Heart right ventricle (tissue), 16 donors: ENCODE measurements at regions not wholly inside any gene's neighbourhood (a gene's known extent, or its start where the extent isn't known, plus 50 kb on each side); places are given as distances from the start of the nearest gene placed in this dataset.

ENCODE experiments used
- ATAC-seq, 8 donors: fragments of 200-7000 bp; cut with Tn5 transposase; one replicate each; pipeline ENCODE4 v1.9.1; 2020; ENCODE audit warnings: mild to moderate bottlenecking in 8 of 8, moderate library complexity in 8 of 8, moderate number of reproducible peaks in 1 of 8
- DNase-seq, 2 donors: peaks; one replicate each; pipeline ENCODE4 v3.0.0-alpha.2; 2020
- H3K27ac ChIP-seq, 10 donors: fragments of 200-600 bp; sonication (generic) in 2 of 10; one replicate each; pipeline versions ENCODE4 v1.5.0 to v1.8.0; 2020 to 2022; ENCODE audit warnings: mild to moderate bottlenecking in 3 of 10
- H3K27me3 ChIP-seq, 7 donors: fragments of 200-600 bp; one replicate each; pipeline ENCODE4 v1.8.0; 2021 to 2022; ENCODE audit warnings: mild to moderate bottlenecking in 2 of 7
- H3K36me3 ChIP-seq, 9 donors: fragments of 200-600 bp; sonication (generic) in 1 of 9; one replicate each; pipeline versions ENCODE4 v1.5.0 to v1.8.0; 2020 to 2022; ENCODE audit warnings: mild to moderate bottlenecking in 2 of 9
- H3K4me1 ChIP-seq, 9 donors: fragments of 200-600 bp; sonication (generic) in 1 of 9; one replicate each; pipeline versions ENCODE4 v1.5.0 to v1.8.0; 2020 to 2022; ENCODE audit warnings: mild to moderate bottlenecking in 4 of 9
- H3K4me3 ChIP-seq, 10 donors: fragments of 200-600 bp; sonication (generic) in 2 of 10; one replicate each; pipeline versions ENCODE4 v1.5.0 to v1.8.0; 2020 to 2022; ENCODE audit warnings: mild to moderate bottlenecking in 7 of 10, moderate library complexity in 2 of 10
- H3K9me3 ChIP-seq, 11 donors: fragments of 200-600 bp in 10 of 11; sonication (generic) in 2 of 11; one replicate each; pipeline versions ENCODE4 v1.5.0 to v1.8.0; 2013 to 2022; ENCODE audit warnings: mild to moderate bottlenecking in 2 of 11, control low read depth in 1 of 11, moderate library complexity in 1 of 11
- CTCF ChIP-seq, 9 donors: fragments of 200-600 bp; sonication (generic) in 2 of 9; IDR thresholded peaks; one replicate each; pipeline versions ENCODE4 v1.5.0 to v1.8.0; 2021 to 2022; ENCODE audit warnings: antibody characterized with exemption in 9 of 9, mild to moderate bottlenecking in 5 of 9, moderate library complexity in 1 of 9
- WGBS, 2 donors: extraction: QIAGEN DNeasy Blood & Tissue Kit; methylation state at CpG; one replicate each; pipeline ENCODE4 v1.1.7; 2013; ENCODE audit warnings: inconsistent platforms in 1 of 2; 5-methylcytosine and 5-hydroxymethylcytosine counted together
- intact Hi-C, 10 donors: fragments of 100-400 bp; cut with DNase I; formaldehyde crosslinking; loops; one replicate each; pipeline versions ENCODE4 v1.11.1 to v1.14.2; 2022
- donor health status: Arrhythmogenic right ventricular cardiomyopathy.
- donor health status: ischemic (EF 13 %, LVEDD 7.1; RV severe dilation, severe dysfunction).
- donor health status: healthy with polysubstance abuse.
- donor health status: DM: no; HTN: yes; CAD: no.
- donor health status: DM: no; HTN: no; CAD: no.
- donor health status: ischemic (EF 25% LVEDD 6.9; RV normal size, moderate dysfunction).
- donor health status: ischemic (EF 25% LVEDD 5.7; RV mildly dilated, moderate dysfunction).
- donor health status: healthy.
- donor health status: DM: yes; HTN: yes; CAD: no.
- donor health status: Ischemic cardiomyopathy.
- donor health status: ischemic (EF 35%, LVEDD 5.7; RV mildly dilated, moderate dysfunction).
- donor health status: nonischemic (EF 11% LVEDD 7.7; RV severe dilation, severe dysfunction).
- donor health status: DM: yes; HTN: yes; CAD: no.
- donor health status: PGD.
- donor health status: ischemic (EF 29% LVEDD 5.4; RV normal size, mild dysfunction).
- donor health status: nonischemic (EF 23%, LVEDD 6.1; RV moderate dilation, normal function).

DNA sequence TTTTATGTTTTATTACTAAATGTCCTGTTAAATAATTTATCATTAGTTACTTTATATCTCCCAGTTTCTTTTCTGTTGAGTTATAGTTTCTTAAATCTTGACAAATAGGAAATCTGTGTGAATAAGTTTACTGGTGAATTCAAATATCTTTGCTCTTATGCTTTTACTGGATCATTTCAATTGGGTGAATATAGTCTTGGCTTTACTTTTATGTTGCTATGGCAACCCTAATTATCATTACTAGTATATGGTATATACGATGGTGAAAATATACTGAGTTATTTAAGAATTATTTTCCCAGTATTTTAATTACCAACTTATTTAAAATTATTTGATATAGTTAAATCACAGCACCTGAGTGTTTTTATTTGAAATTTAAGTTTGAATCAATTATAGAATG is 363.0 kb downstream of the CDH10 start:
- Histone ChIP-seq H3K4me3 (no peak overlapping the region), H3K27ac (no peak overlapping the region), H3K27me3 (no peaks in the 10 kb centered on the region), H3K9me3 (peaks cover 0 to 4% (median 0%) of the 10 kb centered on the region in 11 donors), H3K4me1 (no peaks in the 10 kb centered on the region), H3K36me3 (no peaks in the 10 kb centered on the region)
- intact Hi-C loops, result no loop called here
- ATAC-seq (no peak), DNase-seq (no peak)
- TF ChIP-seq CTCF (IDR thresholded peaks at IDR 0.05), result no peak
- WGBS, 2 donors, result 31 to 61% methylated on average over 1 of the region's 1 CpG

GRCh38 chr5:24289582-24290335 is 355.0 kb downstream of the CDH10 start:
- intact Hi-C loops, result no loop called here
- Histone ChIP-seq H3K4me1 (no peaks in the 10 kb centered on the region), H3K27me3 (no peaks in the 10 kb centered on the region), H3K9me3 (peaks cover 0 to 3% (median 0%) of the 10 kb centered on the region in 11 donors), H3K27ac (no peak overlapping the region), H3K4me3 (no peak overlapping the region), H3K36me3 (no peaks in the 10 kb centered on the region)
- TF ChIP-seq CTCF (IDR thresholded peaks at IDR 0.05), result no peak
- ATAC-seq (no peak), DNase-seq (no peak)
- 67 to 83% methylated on average over 2 of the region's 2 CpGs for WGBS, 2 donors

DNA sequence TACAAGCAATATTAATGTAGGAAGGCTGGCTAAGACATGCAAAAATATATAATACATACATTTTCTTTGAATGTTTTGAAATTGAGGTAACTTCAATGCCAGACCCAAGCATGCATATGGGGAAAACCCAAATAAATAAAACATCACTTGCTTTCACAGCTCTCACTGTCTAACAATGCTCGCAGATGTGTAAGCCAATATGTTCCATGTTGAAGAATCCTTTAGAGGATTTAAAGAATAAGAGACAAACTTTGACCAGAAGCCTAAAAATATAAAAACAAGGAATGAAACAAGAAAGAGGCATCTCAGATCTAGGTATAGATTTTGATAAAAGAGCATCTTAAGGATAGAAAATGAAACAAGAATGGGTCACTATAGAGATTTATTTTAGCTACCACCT is 354.2 kb downstream of the CDH10 start:
- no peak for TF ChIP-seq CTCF (IDR thresholded peaks at IDR 0.05)
- no peak overlapping the region for H3K27ac ChIP-seq
- intact Hi-C loops, result no loop called here
- H3K4me1 ChIP-seq, result no peaks in the 10 kb centered on the region
- H3K9me3 ChIP-seq, result peaks cover 0 to 5% (median 0%) of the 10 kb centered on the region in 11 donors
- ATAC-seq (no peak), DNase-seq (no peak)
- no peak overlapping the region for H3K4me3 ChIP-seq
- H3K36me3 ChIP-seq, result no peaks in the 10 kb centered on the region
- 91 to 93% methylated on average over 1 of the region's 1 CpG for WGBS, 2 donors
- H3K27me3 ChIP-seq, result no peaks in the 10 kb centered on the region

GRCh38 chr5:24291916-24292315 is 352.9 kb downstream of the CDH10 start:
- no peaks in the 10 kb centered on the region for H3K36me3 ChIP-seq
- no peak overlapping the region for H3K4me3 ChIP-seq
- 82 to 87% methylated on average over 2 of the region's 2 CpGs for WGBS, 2 donors
- DNase-seq (no peak), ATAC-seq (no peak)
- TF ChIP-seq CTCF (IDR thresholded peaks at IDR 0.05), result no peak
- no peaks in the 10 kb centered on the region for H3K4me1 ChIP-seq
- no peak overlapping the region for H3K27ac ChIP-seq
- intact Hi-C loops, result no loop called here
- peaks cover 0 to 8% (median 0%) of the 10 kb centered on the region in 11 donors for H3K9me3 ChIP-seq
- H3K27me3 ChIP-seq, result no peaks in the 10 kb centered on the region
